ENCODE measurements at regions not wholly inside any gene's neighbourhood (a gene's known extent, or its start where the extent isn't known, plus 50 kb on each side); places are given as distances from the start of the nearest gene placed in this dataset.
A peak's percentile ranks its signal among the peaks of the same experiment; 100 is the strongest.

DNA sequence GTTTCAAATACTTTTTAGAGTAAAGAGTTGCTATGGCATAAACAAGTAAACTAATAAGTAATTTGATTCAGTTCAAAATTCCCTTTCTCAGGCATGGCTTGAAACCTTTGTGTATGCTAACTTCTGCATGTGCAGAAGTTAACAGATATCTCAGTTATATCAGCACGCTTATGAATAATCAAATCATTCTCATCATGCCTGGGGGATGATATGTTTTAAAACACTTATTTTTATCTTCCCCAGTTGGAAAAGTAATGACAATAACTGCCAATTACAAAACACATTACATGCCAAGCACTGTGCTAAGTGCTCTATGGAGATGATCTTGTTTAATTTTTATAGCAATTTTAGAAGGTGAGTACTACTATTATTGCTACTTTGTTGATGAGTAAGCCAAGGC is 146.4 kb downstream of the YIPF5 start:
- CTCF ChIA-PET, result no interaction called here

GRCh38 chr5:144024545-144024944 is 145.9 kb downstream of the YIPF5 start:
- Histone ChIP-seq H3F3A (replicated peaks; ENCODE audit: insufficient read depth) (peaks cover 11% of the 10 kb centered on the region), H3K36me3 (replicated peaks in 1 of 2; ENCODE audit: control insufficient read depth in 1 of 2, insufficient read depth in 2 of 2, low read length in 1 of 2) (no peaks in the 10 kb centered on the region), H3K9ac (no peak overlapping the region), H3K4me3 (ENCODE audit: low read depth in 2 of 2, low read length in 1 of 2) (no peak overlapping the region), H3K4me1 (ENCODE audit: control insufficient read depth in 1 of 2, insufficient read depth in 2 of 2, low read depth in 1 of 2, low read length in 1 of 2) (peaks cover 8 to 28% of the 10 kb centered on the region in 2 experiments; a peak in 3 of 4 replicates), H3K9me3 (no peaks in the 10 kb centered on the region), H3K27ac (ENCODE audit: low read depth in 2 of 2, low read length in 1 of 2) (peak overlapping the region in 1 of 2 experiments; percentile 79; a peak in 2 of 4 replicates), H3K79me2 (ENCODE audit: insufficient read depth) (no peaks in the 10 kb centered on the region), H2AFZ (ENCODE audit: low read depth) (no peak overlapping the region), H4K20me1 (ENCODE audit: insufficient read depth) (no peaks in the 10 kb centered on the region), H3K9me2 (no peaks in the 10 kb centered on the region), H3K4me2 (no peak overlapping the region), H3K27me3 (ENCODE audit: insufficient read depth) (no peaks in the 10 kb centered on the region)
- POLR2A ChIA-PET, result no interaction called here
- CTCF ChIA-PET, result no interaction called here
- DNase-seq, result no peak
- TF ChIP-seq REST (IDR thresholded peaks at IDR 0.05; ENCODE audit: low read depth, low read length) (no peak), RFX5 (IDR thresholded peaks at IDR 0.05; ENCODE audit: low read length) (no peak), FOSL2 (IDR thresholded peaks at IDR 0.05; ENCODE audit: borderline replicate concordance, low read depth) (no peak), JUND (IDR thresholded peaks at IDR 0.05) (no peak), ZBTB33 (IDR thresholded peaks at IDR 0.05; ENCODE audit: borderline replicate concordance, low read depth) (no peak), SMC3 (IDR thresholded peaks at IDR 0.05; ENCODE audit: low read depth, low read length) (no peak)
- TF ChIP-seq, protein P1, sequence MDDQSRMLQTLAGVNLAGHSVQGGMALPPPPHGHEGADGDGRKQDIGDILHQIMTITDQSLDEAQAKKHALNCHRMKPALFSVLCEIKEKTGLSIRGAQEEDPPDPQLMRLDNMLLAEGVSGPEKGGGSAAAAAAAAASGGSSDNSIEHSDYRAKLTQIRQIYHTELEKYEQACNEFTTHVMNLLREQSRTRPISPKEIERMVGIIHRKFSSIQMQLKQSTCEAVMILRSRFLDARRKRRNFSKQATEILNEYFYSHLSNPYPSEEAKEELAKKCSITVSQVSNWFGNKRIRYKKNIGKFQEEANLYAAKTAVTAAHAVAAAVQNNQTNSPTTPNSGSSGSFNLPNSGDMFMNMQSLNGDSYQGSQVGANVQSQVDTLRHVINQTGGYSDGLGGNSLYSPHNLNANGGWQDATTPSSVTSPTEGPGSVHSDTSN (IDR thresholded peaks at IDR 0.05), result no peak

More for the DNA sequence above, 146.4 kb downstream of the YIPF5 start:
- TF ChIP-seq GABPA (IDR thresholded peaks at IDR 0.05; ENCODE audit: low read depth) (no peak), POLR2AphosphoS5 (IDR thresholded peaks at IDR 0.05; ENCODE audit: low read depth, low read length) (no peak), MEF2A (IDR thresholded peaks at IDR 0.05; ENCODE audit: borderline replicate concordance, low read depth) (no peak), FOSL2 (IDR thresholded peaks at IDR 0.05; ENCODE audit: borderline replicate concordance, low read depth) (no peak), FOXJ3 (CRISPR knock-in tag; IDR thresholded peaks at IDR 0.05) (peak; percentile 67), EZH2phosphoT487 (IDR thresholded peaks at IDR 0.05; ENCODE audit: borderline replicate concordance, low read depth) (no peak), GATA2 (CRISPR knock-in tag; IDR thresholded peaks at IDR 0.05) (peak; percentile 82), RFX5 (IDR thresholded peaks at IDR 0.05; ENCODE audit: low read length) (no peak), CHD2 (IDR thresholded peaks at IDR 0.05; ENCODE audit: low read length, partially characterized antibody) (peak; percentile 43), NRF1 (IDR thresholded peaks at IDR 0.05; ENCODE audit: low read depth, low read length) (no peak), EP300 (IDR thresholded peaks at IDR 0.05; ENCODE audit: borderline replicate concordance in 1 of 2, low read depth in 1 of 2, low read length in 1 of 2) (peak in 1 of 2 experiments; percentile 81; a peak in 2 of 4 replicates), REST (IDR thresholded peaks at IDR 0.05; ENCODE audit: low read depth, low read length) (no peak), RCOR1 (IDR thresholded peaks at IDR 0.05; ENCODE audit: low read length) (peak; percentile 52; the same call in 1 of the 2 replicates)
- H3K4me2 ChIP-seq, result no peak overlapping the region
- no peaks in the 10 kb centered on the region for H3K36me3 ChIP-seq (replicated peaks in 1 of 2; ENCODE audit: control insufficient read depth in 1 of 2, insufficient read depth in 2 of 2, low read length in 1 of 2)
- no peaks in the 10 kb centered on the region for H4K20me1 ChIP-seq (ENCODE audit: insufficient read depth)
- peak overlapping the region in 1 of 2 experiments; percentile 79; a peak in 2 of 4 replicates for H3K27ac ChIP-seq (ENCODE audit: low read depth in 2 of 2, low read length in 1 of 2)
- H3K9me3 ChIP-seq, result no peaks in the 10 kb centered on the region
- H3K4me3 ChIP-seq (ENCODE audit: low read depth in 2 of 2, low read length in 1 of 2), result no peak overlapping the region
- 79% methylated on average over 1 of the region's 1 CpG for WGBS (ENCODE audit: low lambda C conversion rate)
- no peaks in the 10 kb centered on the region for H3K27me3 ChIP-seq (ENCODE audit: insufficient read depth)
- no peaks in the 10 kb centered on the region for H3K9me2 ChIP-seq
- POLR2A ChIA-PET, result no interaction called here
- H2AFZ ChIP-seq (ENCODE audit: low read depth), result no peak overlapping the region
- H3K79me2 ChIP-seq (ENCODE audit: insufficient read depth), result no peaks in the 10 kb centered on the region
- no peak for DNase-seq
- H3K4me1 ChIP-seq (ENCODE audit: control insufficient read depth in 1 of 2, insufficient read depth in 2 of 2, low read depth in 1 of 2, low read length in 1 of 2), result peaks cover 8 to 27% of the 10 kb centered on the region in 2 experiments; a peak in 3 of 4 replicates
- H3F3A ChIP-seq (replicated peaks; ENCODE audit: insufficient read depth), result peaks cover 11% of the 10 kb centered on the region
- no peak overlapping the region for H3K9ac ChIP-seq
